H9 (cell line): ENCODE measurements at regions not wholly inside any gene's neighbourhood (a gene's known extent, or its start where the extent isn't known, plus 50 kb on each side); places are given as distances from the start of the nearest gene placed in this dataset.

Experiments
- DNase-seq: peaks from one replicate; pipeline ENCODE4 v3.0.0-alpha.2; 2017
- H2AFZ ChIP-seq: one replicate; pipeline ENCODE4 v1.6.1; 2013; ENCODE audit warnings: mild to moderate bottlenecking, low read length, control low read depth, moderate library complexity
- H2AK5ac ChIP-seq: 2 replicates; pipeline ENCODE4 v1.6.1; 2013; ENCODE audit warnings: low read length, control low read depth, mixed read lengths; ENCODE audit not compliant: insufficient read length
- H2BK120ac ChIP-seq: one replicate; pipeline ENCODE4 v1.6.1; 2013; ENCODE audit warnings: low read depth, mild to moderate bottlenecking, low read length, control low read depth, inconsistent platforms; ENCODE audit not compliant: poor library complexity, severe bottlenecking
- H2BK12ac ChIP-seq: 2 replicates; pipeline ENCODE4 v1.6.1; 2013; ENCODE audit warnings: low read length, control low read depth, mixed read lengths, low read depth; ENCODE audit not compliant: insufficient read length
- H2BK15ac ChIP-seq: 2 replicates; pipeline ENCODE4 v1.6.1; 2013; ENCODE audit warnings: low read depth, low read length, control low read depth
- H2BK20ac ChIP-seq: one replicate; pipeline ENCODE4 v1.6.1; 2013; ENCODE audit warnings: low read depth, mild to moderate bottlenecking, low read length, control low read depth, inconsistent platforms; ENCODE audit not compliant: poor library complexity, severe bottlenecking
- H2BK5ac ChIP-seq: 2 replicates; pipeline ENCODE4 v1.6.1; 2013; ENCODE audit warnings: low read length, control low read depth, mixed read lengths; ENCODE audit not compliant: insufficient read length
- H3K14ac ChIP-seq: 2 replicates; pipeline ENCODE4 v1.6.1; 2013; ENCODE audit warnings: low read length, control low read depth; ENCODE audit not compliant: insufficient read depth
- H3K18ac ChIP-seq: 2 replicates; pipeline ENCODE4 v1.6.1; 2013; ENCODE audit warnings: low read depth, mild to moderate bottlenecking, mixed read lengths, low read length, control low read depth; ENCODE audit not compliant: insufficient read length
- H3K23ac ChIP-seq: 2 replicates; pipeline ENCODE4 v1.6.1; 2013; ENCODE audit warnings: low read length, control low read depth, mixed read lengths, low read depth; ENCODE audit not compliant: insufficient read length
- H3K23me2 ChIP-seq: 2 replicates; pipeline ENCODE4 v1.6.1; 2013; ENCODE audit warnings: low read depth, mild to moderate bottlenecking, mixed read lengths, low read length, control low read depth; ENCODE audit not compliant: insufficient read length, poor library complexity, severe bottlenecking
- H3K27ac ChIP-seq: 2 replicates; pipeline ENCODE4 v1.5.1; 2013; ENCODE audit warnings: low read length, control low read depth, mixed read lengths, low read depth; ENCODE audit not compliant: insufficient read length
- H3K27me3 ChIP-seq: 2 replicates; pipeline ENCODE4 v1.6.1; 2013; ENCODE audit warnings: low read length, control low read depth, inconsistent platforms; ENCODE audit not compliant: insufficient read depth
- H3K4ac ChIP-seq: 2 replicates; pipeline ENCODE4 v1.6.1; 2013; ENCODE audit warnings: low read depth, mild to moderate bottlenecking, control low read depth, inconsistent platforms, low read length, moderate library complexity
- H3K4me1 ChIP-seq: 2 replicates; pipeline ENCODE4 v1.6.1; 2013; ENCODE audit warnings: low read length, control low read depth, inconsistent platforms; ENCODE audit not compliant: insufficient read depth
- H3K4me2 ChIP-seq: 2 replicates; pipeline ENCODE4 v1.6.1; 2013; ENCODE audit warnings: low read length, control low read depth, mixed read lengths; ENCODE audit not compliant: insufficient read length, insufficient read depth
- H3K56ac ChIP-seq: 2 replicates; pipeline ENCODE4 v1.6.1; 2013; ENCODE audit warnings: low read depth, mild to moderate bottlenecking, mixed read lengths, low read length, control low read depth; ENCODE audit not compliant: insufficient read length
- H3K79me1 ChIP-seq: 2 replicates; pipeline ENCODE4 v1.6.1; 2013; ENCODE audit warnings: low read depth, mild to moderate bottlenecking, moderate library complexity, low read length, control low read depth, inconsistent platforms; ENCODE audit not compliant: insufficient read depth, poor library complexity, severe bottlenecking
- H3K79me2 ChIP-seq: 2 replicates; pipeline ENCODE4 v1.6.1; 2013; ENCODE audit warnings: low read length, control low read depth, inconsistent platforms; ENCODE audit not compliant: insufficient read depth
- H3K9ac ChIP-seq: 2 replicates; pipeline ENCODE4 v1.6.1; 2013; ENCODE audit warnings: low read length, control low read depth, mixed read lengths; ENCODE audit not compliant: insufficient read length; ENCODE audit errors: extremely low read depth
- H3K9me3 ChIP-seq: one replicate; pipeline ENCODE4 v1.6.1; 2013; ENCODE audit warnings: low read depth, low read length, inconsistent platforms; ENCODE audit not compliant: control insufficient read depth
- H3T11ph ChIP-seq: one replicate; pipeline ENCODE4 v1.6.1; 2013; ENCODE audit warnings: mild to moderate bottlenecking, low read length, control low read depth, inconsistent platforms
- H4K20me1 ChIP-seq: one replicate; pipeline ENCODE4 v1.6.1; 2013; ENCODE audit not compliant: control insufficient read depth, insufficient read length, insufficient read depth
- H4K5ac ChIP-seq: 2 replicates; pipeline ENCODE4 v1.6.1; 2013; ENCODE audit warnings: low read depth, mild to moderate bottlenecking, mixed read lengths, low read length, control low read depth; ENCODE audit not compliant: insufficient read length
- H4K8ac ChIP-seq: replicated peaks from 2 replicates; pipeline ENCODE4 v1.6.1; 2013; ENCODE audit warnings: low read length, control low read depth, mixed read lengths, low read depth; ENCODE audit not compliant: insufficient read length
- H4K91ac ChIP-seq: 2 replicates; pipeline ENCODE4 v1.6.1; 2013; ENCODE audit warnings: low read depth, mild to moderate bottlenecking, moderate library complexity, mixed read lengths, low read length, control low read depth; ENCODE audit not compliant: insufficient read length
- H3K27ac Mint-ChIP-seq, 3 experiments: 2 replicates in 2 of 3; 3 replicates in 1 of 3; pipeline ENCODE4 v1.8.0; 2020 to 2021; ENCODE audit warnings: mixed read lengths in 3 of 3, mild to moderate bottlenecking in 1 of 3, moderate library complexity in 1 of 3
- H3K27me3 Mint-ChIP-seq: 2 replicates; pipeline ENCODE4 v1.8.0; 2021; ENCODE audit warnings: low read depth, mild to moderate bottlenecking, moderate library complexity, mixed read lengths
- H3K36me3 Mint-ChIP-seq, 3 experiments: 2 replicates in 2 of 3; 3 replicates in 1 of 3; pipeline ENCODE4 v1.8.0; 2020 to 2021; ENCODE audit warnings: low read depth in 3 of 3, mixed read lengths in 3 of 3; ENCODE audit not compliant: insufficient read depth in 1 of 3
- H3K4me1 Mint-ChIP-seq, 2 experiments: 2 replicates each; pipeline ENCODE4 v1.8.0; 2020; ENCODE audit warnings: mixed read lengths in 2 of 2
- H3K4me3 Mint-ChIP-seq, 2 experiments: 2 replicates in 1 of 2; 3 replicates in 1 of 2; pipeline ENCODE4 v1.8.0; 2020 to 2021; ENCODE audit warnings: mild to moderate bottlenecking in 2 of 2, mixed read lengths in 2 of 2, moderate library complexity in 1 of 2
- H3K9me3 Mint-ChIP-seq, 2 experiments: 2 replicates in 1 of 2; 3 replicates in 1 of 2; pipeline ENCODE4 v1.8.0; 2020; ENCODE audit warnings: mild to moderate bottlenecking in 2 of 2, mixed read lengths in 2 of 2, moderate library complexity in 1 of 2
- CTCF ChIP-seq: fragments of 200-600 bp; sonication (generic); conservative IDR thresholded peaks from 3 replicates; pipeline ENCODE4 v1.8.0; 2021; ENCODE audit warnings: antibody characterized with exemption, mild to moderate bottlenecking
- WGBS: extraction: QIAGEN DNeasy Blood & Tissue Kit; methylation state at CpG from one replicate; pipeline ENCODE4 v1.1.7; 2013; ENCODE audit warnings: missing lambda C conversion rate, low lambda C conversion rate, mixed read lengths; ENCODE audit not compliant: insufficient read length; ENCODE audit errors: extremely low coverage; 5-methylcytosine and 5-hydroxymethylcytosine counted together

- Histone ChIP-seq H2BK15ac (no peak overlapping the region), H3K4ac (no peak overlapping the region), H3K27me3 (no peaks in the 10 kb centered on the region), H3T11ph (no peak overlapping the region), H3K23ac (no peak overlapping the region), H3K56ac (no peak overlapping the region), H3K27ac (no peak overlapping the region), H3K23me2 (no peaks in the 10 kb centered on the region), H2BK5ac (no peak overlapping the region), H3K4me1 (no peaks in the 10 kb centered on the region), H2AFZ (no peak overlapping the region), H4K5ac (no peak overlapping the region), H4K20me1 (no peaks in the 10 kb centered on the region), H3K18ac (no peak overlapping the region), H3K79me1 (no peaks in the 10 kb centered on the region), H2AK5ac (no peak overlapping the region), H2BK12ac (no peak overlapping the region), H3K9ac (no peak overlapping the region), H2BK120ac (no peak overlapping the region), H4K8ac (no peak overlapping the region), H2BK20ac (no peak overlapping the region), H3K14ac (no peak overlapping the region), H3K9me3 (no peaks in the 10 kb centered on the region), H3K4me2 (no peak overlapping the region), H3K79me2 (no peaks in the 10 kb centered on the region), H4K91ac (no peak overlapping the region)
- Mint-ChIP-seq H3K27ac (no peak overlapping the region), H3K36me3 (no peaks in the 10 kb centered on the region), H3K9me3 (peaks cover 3 to 5% of the 10 kb centered on the region in 2 experiments; a peak in 2 of 5 replicates), H3K4me3 (no peak overlapping the region), H3K4me1 (no peaks in the 10 kb centered on the region), H3K27me3 (no peaks in the 10 kb centered on the region)
- no CpG with 5 or more reads among the region's 1 CpG for WGBS
- DNase-seq = no peak
- TF ChIP-seq CTCF = no peak
Observed at GRCh38 chr3:34938784-34939183, 700.5 kb upstream of the ARPP21 start.
